GM19023 (cell line): ENCODE measurements at regions not wholly inside any gene's neighbourhood (a gene's known extent, or its start where the extent isn't known, plus 50 kb on each side); places are given as distances from the start of the nearest gene placed in this dataset.
"Not testable (repeated sequence)": the region's sequence is repeated elsewhere in the genome, so short reads cannot be mapped to it uniquely, and the experiment has no call there.

ENCODE experiments used
- ATAC-seq: cut with Tn5 transposase; IDR thresholded peaks from one replicate; pipeline ENCODE4 v1.9.1; 2021; ENCODE audit warnings: mild to moderate bottlenecking, moderate library complexity; ENCODE audit not compliant: unreplicated experiment

DNA sequence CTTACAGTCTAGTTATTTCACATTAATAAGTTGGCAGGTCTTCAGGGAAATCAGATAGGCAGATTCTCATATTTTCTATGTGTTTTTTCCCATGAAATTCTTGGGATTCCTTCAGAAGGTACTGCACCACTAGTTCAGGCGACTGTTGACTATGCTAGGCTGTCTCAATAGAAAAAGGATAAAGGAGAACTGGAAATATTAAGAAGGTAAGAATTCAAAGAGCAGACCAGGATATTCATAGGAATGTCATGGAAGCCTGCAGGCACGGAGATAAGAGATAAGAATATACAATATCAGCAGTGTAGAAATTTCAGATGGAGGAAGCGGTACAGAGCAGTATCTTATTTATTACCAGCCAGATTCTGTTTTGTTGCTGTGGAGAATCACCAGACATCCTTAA lies 432.1 kb upstream of the MDFIC2 start:
- no peak for ATAC-seq

DNA sequence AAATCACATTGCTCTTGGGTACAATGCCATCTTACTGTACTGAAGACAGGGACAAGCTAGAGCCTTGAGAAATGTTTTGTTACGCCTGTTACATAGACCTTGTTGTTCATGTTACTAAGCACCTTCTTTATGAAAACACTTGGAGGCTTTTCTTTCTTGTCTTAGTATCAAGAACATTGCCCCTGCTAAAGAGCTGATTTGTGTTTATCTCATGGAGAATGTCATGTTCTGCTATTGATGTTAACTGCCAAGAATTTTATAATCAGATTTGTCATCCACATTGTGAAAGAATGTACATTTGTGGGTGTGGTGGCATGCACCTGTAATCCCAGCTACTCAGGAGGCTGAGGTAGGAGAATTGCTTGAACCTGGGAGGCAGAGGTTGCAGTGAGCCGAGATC lies 431.3 kb upstream of the MDFIC2 start:
- ATAC-seq: no peak

- no peak for ATAC-seq
Observed at GRCh38 chr3:70742081-70742480, 429.6 kb upstream of the MDFIC2 start.

GRCh38 chr3:70740872-70741271 lies 428.4 kb upstream of the MDFIC2 start:
- no peak for ATAC-seq

DNA sequence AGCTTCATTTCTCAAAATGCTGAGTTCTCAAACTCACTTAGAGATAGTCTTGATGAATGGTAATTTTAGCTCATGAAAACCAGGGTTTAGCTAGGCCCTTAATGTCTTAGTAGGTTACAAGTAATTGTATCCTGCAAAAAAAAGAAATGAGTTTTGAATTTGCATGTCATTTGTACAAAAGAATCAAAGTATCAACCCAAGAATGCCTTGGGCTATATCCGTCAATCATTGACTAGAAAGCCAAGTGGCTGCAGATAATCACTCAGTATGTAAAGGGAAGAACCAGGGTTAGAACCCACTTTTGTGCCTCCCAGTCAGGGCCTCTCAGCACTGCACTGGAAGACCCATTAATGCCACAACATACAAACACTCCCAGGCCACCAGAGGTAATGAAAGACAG lies 427.6 kb upstream of the MDFIC2 start:
- ATAC-seq: no peak

GRCh38 chr3:70738291-70738681 lies 425.8 kb upstream of the MDFIC2 start:
- no peak for ATAC-seq

- ATAC-seq: no peak
Observed at GRCh38 chr3:70737666-70738290, 425.3 kb upstream of the MDFIC2 start.

GRCh38 chr3:70736009-70736408 lies 423.6 kb upstream of the MDFIC2 start:
- ATAC-seq: no peak

DNA sequence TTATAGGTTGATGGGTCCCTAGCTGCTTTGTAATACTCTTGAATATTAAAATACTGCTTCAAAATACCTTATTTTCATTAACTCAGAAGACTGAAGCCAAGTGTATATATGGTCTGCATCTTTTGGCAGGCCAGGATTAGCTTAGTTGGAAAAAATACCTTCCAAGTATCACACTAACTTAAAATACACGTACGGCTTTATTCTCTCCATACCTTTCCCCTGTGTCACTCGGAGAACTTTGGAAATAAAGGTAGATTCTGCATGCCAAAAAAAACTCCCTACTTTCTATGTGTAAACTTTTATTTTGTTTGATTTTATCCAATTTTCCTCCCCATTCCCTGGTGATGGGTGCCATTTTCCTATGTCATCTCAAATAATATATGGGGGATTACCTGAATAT lies 422.3 kb upstream of the MDFIC2 start:
- no peak for ATAC-seq

DNA sequence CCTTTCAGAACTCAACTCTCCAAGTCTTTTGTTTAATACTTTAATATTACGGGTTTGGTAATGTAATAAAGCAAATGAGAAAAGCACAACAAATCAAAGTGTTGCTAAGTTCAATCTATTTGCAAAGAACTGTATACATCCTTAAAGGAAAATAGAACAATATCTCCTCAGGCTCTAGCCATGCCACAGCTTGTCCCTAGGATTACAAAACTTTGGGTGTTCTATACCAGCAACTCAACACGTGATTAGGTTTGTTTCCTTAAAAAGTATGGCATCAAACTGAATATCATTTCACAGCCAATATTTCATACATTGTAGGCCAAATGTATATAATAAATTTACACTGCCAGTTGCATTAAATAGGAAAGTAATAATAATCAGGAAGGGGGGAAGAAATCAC lies 418.6 kb upstream of the MDFIC2 start:
- no peak for ATAC-seq

DNA sequence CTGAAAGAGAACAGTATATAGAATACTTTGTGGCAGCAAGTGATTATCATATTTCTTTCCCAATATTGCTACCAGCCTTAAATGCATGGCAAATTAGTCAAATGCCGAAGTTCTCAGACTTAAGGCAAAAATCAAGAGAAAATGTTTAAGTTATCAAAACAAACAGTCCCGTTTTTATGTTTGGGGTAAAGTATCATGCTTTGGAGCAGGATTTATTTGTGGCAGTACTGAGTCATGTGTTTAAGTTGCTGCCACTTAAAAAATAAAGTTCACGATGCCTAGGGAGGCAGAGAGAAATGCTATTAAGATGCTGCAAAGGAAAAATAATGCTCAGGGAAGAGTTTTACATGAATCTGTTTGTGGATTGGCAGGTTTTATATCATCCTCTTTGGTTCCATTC lies 417.4 kb upstream of the MDFIC2 start:
- ATAC-seq: no peak

- no peak for ATAC-seq
Observed at GRCh38 chr3:70728311-70728710, 415.9 kb upstream of the MDFIC2 start.

DNA sequence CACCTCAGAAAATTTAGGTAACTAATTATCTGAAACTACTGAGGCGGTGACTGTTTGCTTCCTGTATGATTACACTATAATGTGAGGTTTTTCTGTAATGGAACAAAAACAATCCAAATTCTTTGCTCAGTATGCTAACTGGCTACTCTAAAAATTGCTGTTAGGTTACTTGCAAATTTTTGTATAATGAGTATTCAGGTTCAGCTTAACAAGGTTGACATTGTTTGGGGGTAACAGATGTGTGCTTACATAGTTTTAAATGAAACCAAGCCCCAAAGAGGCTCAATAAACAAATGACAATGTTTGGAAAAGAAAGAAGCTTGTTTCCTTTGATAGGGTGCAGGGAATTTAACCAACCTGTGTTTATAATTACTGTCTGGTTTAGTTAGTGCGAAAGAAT lies 414.5 kb upstream of the MDFIC2 start:
- ATAC-seq: no peak

GRCh38 chr3:70726096-70726938 lies 413.9 kb upstream of the MDFIC2 start:
- ATAC-seq: no peak

GRCh38 chr3:70722018-70722417 lies 409.6 kb upstream of the MDFIC2 start:
- ATAC-seq: no peak

GRCh38 chr3:70716832-70717231 lies 404.4 kb upstream of the MDFIC2 start:
- no peak for ATAC-seq

DNA sequence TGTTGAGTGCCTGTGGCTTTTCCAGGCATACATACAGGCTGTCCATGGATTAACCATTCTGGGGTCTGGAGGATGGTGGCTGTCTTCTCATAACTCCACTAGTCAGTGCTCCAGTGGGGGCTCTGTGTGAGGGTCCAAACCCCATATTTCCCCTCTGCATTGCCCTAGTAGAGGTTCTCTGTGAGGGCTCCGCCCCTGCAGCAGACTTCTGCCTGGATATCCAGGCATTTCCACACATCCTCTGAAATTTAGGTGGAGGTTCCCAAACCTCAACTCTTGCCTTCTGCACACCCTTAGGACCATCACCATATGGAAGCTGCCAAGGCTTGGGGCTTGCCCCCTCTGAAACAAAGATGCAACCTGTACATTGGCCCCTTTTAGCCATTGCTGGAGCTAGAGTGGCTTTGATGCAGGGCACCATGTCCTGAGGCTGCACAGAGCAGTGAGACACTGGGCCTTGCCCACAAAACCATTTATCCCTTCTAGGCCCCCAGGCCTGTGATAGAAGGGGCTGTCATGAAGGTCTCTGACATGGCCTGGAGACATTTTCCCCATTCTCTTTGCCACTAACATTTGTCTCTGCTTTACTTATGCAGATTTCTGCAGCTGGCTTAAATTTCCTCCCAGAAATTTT lies 400.1 kb upstream of the MDFIC2 start:
- no peak for ATAC-seq

DNA sequence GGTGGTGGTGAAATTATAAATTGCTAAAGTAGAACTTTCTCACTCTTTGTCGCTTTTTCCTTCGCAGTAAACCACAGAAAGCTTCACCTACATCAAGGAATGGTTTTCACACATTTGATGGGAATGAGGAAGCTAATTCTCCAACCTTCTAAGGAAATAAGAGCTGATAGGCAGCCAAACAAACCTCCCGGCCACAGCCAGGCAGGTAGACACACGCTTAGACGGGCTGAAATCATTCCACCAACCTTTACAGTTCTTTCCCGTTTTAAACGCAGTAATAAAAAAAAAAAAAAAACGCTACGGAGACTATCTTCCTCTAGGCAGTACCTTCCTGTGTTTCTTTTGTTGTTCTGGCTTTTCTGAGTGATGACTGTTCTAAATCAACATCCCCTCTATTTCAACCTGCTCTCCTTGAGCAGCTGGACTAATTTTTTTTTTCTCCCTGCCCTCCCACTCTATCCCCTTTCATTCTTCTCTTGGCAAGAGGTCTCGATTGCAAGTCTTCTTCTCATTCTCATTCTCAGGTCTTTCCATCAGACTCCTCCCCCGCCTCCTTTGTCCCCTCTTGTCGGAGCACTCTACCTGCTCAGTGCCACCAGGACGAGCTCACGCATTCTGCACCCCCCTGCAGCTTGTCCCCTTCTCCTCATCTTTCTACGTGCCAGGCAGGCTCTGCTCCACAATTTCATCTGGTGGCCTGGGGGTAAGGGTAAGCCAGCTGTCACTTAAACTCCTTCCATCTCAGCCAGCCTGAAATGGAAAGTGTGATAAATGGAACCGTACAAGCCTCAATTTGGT lies 391.1 kb upstream of the MDFIC2 start:
- ATAC-seq: no peak

- no peak for ATAC-seq
Observed at GRCh38 chr3:70702132-70702531, 389.7 kb upstream of the MDFIC2 start.

GRCh38 chr3:70684701-70685100 lies 372.3 kb upstream of the MDFIC2 start:
- no peak for ATAC-seq

GRCh38 chr3:70675810-70676209 lies 363.4 kb upstream of the MDFIC2 start:
- ATAC-seq: not testable (repeated sequence)
